Keratinocyte (primary cell): ENCODE measurements at regions not wholly inside any gene's neighbourhood (a gene's known extent, or its start where the extent isn't known, plus 50 kb on each side); places are given as distances from the start of the nearest gene placed in this dataset.

Experiments used
- DNase-seq: peaks from one replicate; pipeline ENCODE4 v3.0.0-alpha.2; 2011; ENCODE audit warnings: low read depth, missing footprints, low spot score
- FAIRE-seq: peaks from 2 replicates; lab custom pipeline; 2011; peaks lifted over from hg19 to GRCh38; lab: Jason Lieb, UNC
- H2AFZ ChIP-seq: 2 replicates; pipeline ENCODE4 v1.6.0; 2012; ENCODE audit warnings: low read length, control low read depth, inconsistent platforms; ENCODE audit not compliant: control insufficient read depth
- H3K27ac ChIP-seq: 2 replicates; pipeline ENCODE4 v1.5.1; 2011; ENCODE audit warnings: low read length; ENCODE audit not compliant: control insufficient read depth, insufficient read depth
- H3K27me3 ChIP-seq: 3 replicates; pipeline ENCODE4 v1.6.0; 2011; ENCODE audit warnings: low read length; ENCODE audit not compliant: control insufficient read depth, insufficient read depth; ENCODE audit errors: extremely low read depth
- H3K36me3 ChIP-seq, 2 experiments: 2 replicates in 1 of 2; 3 replicates in 1 of 2; pipeline ENCODE4 v1.5.1; 2011; ENCODE audit warnings: low read length in 2 of 2, mild to moderate bottlenecking in 1 of 2; ENCODE audit not compliant: control insufficient read depth in 2 of 2, insufficient read depth in 2 of 2; ENCODE audit errors: extremely low read depth in 1 of 2
- H3K4me1 ChIP-seq: 3 replicates; pipeline ENCODE4 v1.5.1; 2011; ENCODE audit warnings: low read length; ENCODE audit not compliant: control insufficient read depth, insufficient read depth; ENCODE audit errors: extremely low read depth
- H3K4me2 ChIP-seq: 3 replicates; pipeline ENCODE4 v1.6.0; 2011; ENCODE audit warnings: low read depth, low read length; ENCODE audit not compliant: control insufficient read depth, insufficient read depth; ENCODE audit errors: extremely low read depth
- H3K4me3 ChIP-seq, 3 experiments: fragments of 200-600 bp in 1 of 3; sonication (generic) in 1 of 3; 2 replicates in 2 of 3; 3 replicates in 1 of 3; pipeline ENCODE4 v1.5.1; 2011 to 2016; ENCODE audit warnings: low read length in 3 of 3, mild to moderate bottlenecking in 3 of 3, control low read depth in 2 of 3, inconsistent platforms in 1 of 3, low read depth in 1 of 3, mixed read lengths in 1 of 3, mixed run types in 1 of 3, moderate library complexity in 1 of 3; ENCODE audit not compliant: control insufficient read depth in 2 of 3, insufficient read depth in 2 of 3; ENCODE audit errors: extremely low read depth in 1 of 3
- H3K79me2 ChIP-seq: 2 replicates; pipeline ENCODE4 v1.6.0; 2012; ENCODE audit warnings: low read length; ENCODE audit not compliant: control insufficient read depth, insufficient read depth
- H3K9ac ChIP-seq: 3 replicates; pipeline ENCODE4 v1.6.0; 2011; ENCODE audit warnings: low read length; ENCODE audit not compliant: control insufficient read depth, insufficient read depth; ENCODE audit errors: extremely low read depth
- H3K9me1 ChIP-seq: 3 replicates; pipeline ENCODE4 v1.6.0; 2011; ENCODE audit warnings: low read length; ENCODE audit not compliant: control insufficient read depth, insufficient read depth; ENCODE audit errors: extremely low read depth
- H3K9me3 ChIP-seq: 2 replicates; pipeline ENCODE4 v1.5.1; 2012; ENCODE audit warnings: low read depth, low read length; ENCODE audit not compliant: control insufficient read depth
- H4K20me1 ChIP-seq: 3 replicates; pipeline ENCODE4 v1.6.0; 2011; ENCODE audit warnings: low read length; ENCODE audit not compliant: control insufficient read depth, insufficient read depth; ENCODE audit errors: extremely low read depth
- EZH2 ChIP-seq: IDR thresholded peaks from one replicate; pipeline ENCODE4 v1.6.1; 2012; ENCODE audit warnings: inconsistent platforms, mild to moderate bottlenecking, low read length, moderate library complexity
- dilution Hi-C: fragments of 300-500 bp; cut with MboI; formaldehyde crosslinking; loops from one replicate; pipeline ENCODE4 v1.7.0; 2020; ENCODE audit warnings: low sequenced_read_pairs; ENCODE audit not compliant: extremely low pct_ligation_motif_present
- TF ChIP-seq, protein P1 (sequence below), 3 experiments: IDR thresholded peaks in 1 of 3; conservative IDR thresholded peaks in 1 of 3; optimal IDR thresholded peaks in 1 of 3; 2 replicates in 2 of 3; 3 replicates in 1 of 3; pipeline versions ENCODE3 to v1.5.1; 2011; ENCODE audit warnings: low read length in 3 of 3, mild to moderate bottlenecking in 3 of 3, moderate library complexity in 2 of 3, control low read depth in 1 of 3, inconsistent platforms in 1 of 3; ENCODE audit not compliant: insufficient read depth in 2 of 3; ENCODE audit errors: extremely low read depth in 1 of 3

DNA sequence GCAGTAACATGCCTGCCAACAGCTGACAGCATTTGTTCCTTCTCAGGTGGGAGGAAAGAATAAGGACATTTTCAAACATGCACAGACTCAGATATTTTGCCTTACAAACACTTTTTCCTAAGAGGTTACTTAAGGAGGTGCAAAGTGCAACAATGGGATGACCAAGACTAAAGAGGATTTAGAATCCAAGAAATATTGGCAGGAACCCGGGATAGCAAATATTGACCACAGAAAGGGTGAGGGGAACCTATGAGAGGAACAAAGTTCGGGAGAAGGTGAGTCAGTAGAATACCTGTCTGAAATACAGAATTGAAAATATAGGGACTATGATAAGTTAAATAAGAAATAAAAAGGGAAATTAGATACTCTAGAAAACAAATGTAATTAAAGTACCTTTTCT is 321.9 kb upstream of the EMCN start:
- Histone ChIP-seq H3K4me3 (no peak overlapping the region), H4K20me1 (no peaks in the 10 kb centered on the region), H3K9me3 (no peaks in the 10 kb centered on the region), H3K9me1 (no peaks in the 10 kb centered on the region), H2AFZ (no peak overlapping the region), H3K4me2 (no peak overlapping the region), H3K79me2 (no peaks in the 10 kb centered on the region), H3K4me1 (no peaks in the 10 kb centered on the region), H3K36me3 (no peaks in the 10 kb centered on the region), H3K27me3 (no peaks in the 10 kb centered on the region), H3K27ac (no peak overlapping the region), H3K9ac (no peak overlapping the region)
- TF ChIP-seq EZH2: no peak
- TF ChIP-seq, protein P1, sequence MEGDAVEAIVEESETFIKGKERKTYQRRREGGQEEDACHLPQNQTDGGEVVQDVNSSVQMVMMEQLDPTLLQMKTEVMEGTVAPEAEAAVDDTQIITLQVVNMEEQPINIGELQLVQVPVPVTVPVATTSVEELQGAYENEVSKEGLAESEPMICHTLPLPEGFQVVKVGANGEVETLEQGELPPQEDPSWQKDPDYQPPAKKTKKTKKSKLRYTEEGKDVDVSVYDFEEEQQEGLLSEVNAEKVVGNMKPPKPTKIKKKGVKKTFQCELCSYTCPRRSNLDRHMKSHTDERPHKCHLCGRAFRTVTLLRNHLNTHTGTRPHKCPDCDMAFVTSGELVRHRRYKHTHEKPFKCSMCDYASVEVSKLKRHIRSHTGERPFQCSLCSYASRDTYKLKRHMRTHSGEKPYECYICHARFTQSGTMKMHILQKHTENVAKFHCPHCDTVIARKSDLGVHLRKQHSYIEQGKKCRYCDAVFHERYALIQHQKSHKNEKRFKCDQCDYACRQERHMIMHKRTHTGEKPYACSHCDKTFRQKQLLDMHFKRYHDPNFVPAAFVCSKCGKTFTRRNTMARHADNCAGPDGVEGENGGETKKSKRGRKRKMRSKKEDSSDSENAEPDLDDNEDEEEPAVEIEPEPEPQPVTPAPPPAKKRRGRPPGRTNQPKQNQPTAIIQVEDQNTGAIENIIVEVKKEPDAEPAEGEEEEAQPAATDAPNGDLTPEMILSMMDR (optimal IDR thresholded peaks at IDR 0.05 in 1 of 3, IDR thresholded peaks at IDR 0.05 in 1 of 3, conservative IDR thresholded peaks at IDR 0.05 in 1 of 3; ENCODE audit: extremely low read depth in 1 of 3, insufficient read depth in 2 of 3, low read length in 3 of 3): no peak
- FAIRE-seq (no peak), DNase-seq (no peak)
- dilution Hi-C loops: no loop called here

GRCh38 chr4:100838286-100838685 is 320.5 kb upstream of the EMCN start:
- no peak overlapping the region for H3K27ac ChIP-seq
- no peaks in the 10 kb centered on the region for H3K36me3 ChIP-seq
- H2AFZ ChIP-seq: no peak overlapping the region
- DNase-seq (no peak), FAIRE-seq (no peak)
- no peaks in the 10 kb centered on the region for H3K9me3 ChIP-seq
- no peaks in the 10 kb centered on the region for H4K20me1 ChIP-seq
- no peaks in the 10 kb centered on the region for H3K9me1 ChIP-seq
- TF ChIP-seq, protein P1 (optimal IDR thresholded peaks at IDR 0.05 in 1 of 3, IDR thresholded peaks at IDR 0.05 in 1 of 3, conservative IDR thresholded peaks at IDR 0.05 in 1 of 3; ENCODE audit: extremely low read depth in 1 of 3, insufficient read depth in 2 of 3, low read length in 3 of 3): no peak
- no peak for TF ChIP-seq EZH2
- no peaks in the 10 kb centered on the region for H3K79me2 ChIP-seq
- dilution Hi-C loops: no loop called here
- no peak overlapping the region for H3K4me3 ChIP-seq
- H3K27me3 ChIP-seq: no peaks in the 10 kb centered on the region
- H3K9ac ChIP-seq: no peak overlapping the region
- no peaks in the 10 kb centered on the region for H3K4me1 ChIP-seq
- H3K4me2 ChIP-seq: no peak overlapping the region
